Endothelial cell of umbilical vein (primary cell): ENCODE measurements at regions not wholly inside any gene's neighbourhood (a gene's known extent, or its start where the extent isn't known, plus 50 kb on each side); places are given as distances from the start of the nearest gene placed in this dataset.

Source experiments
- BruUV-seq: library from RNA; stranded (reverse); fragments of 400-500 nt; replicated peaks from 2 replicates; lab custom pipeline; 2021; lab: Mats Ljungman, UMichigan
- CTCF ChIA-PET: fragments of 300-600, 350-600 bp; sonication (Branson Sonifier 250); formaldehyde crosslinking; loops from one replicate; lab custom pipeline; 2021; ENCODE audit warnings: antibody characterized with exemption, inconsistent platforms; lab: Charles Lee
- POLR2A ChIA-PET: fragments of 300-600, 350-600 bp; sonication (Branson Sonifier 250); formaldehyde crosslinking; loops from one replicate; lab custom pipeline; 2021; ENCODE audit warnings: antibody characterized with exemption, inconsistent platforms; lab: Charles Lee
- DNase-seq: peaks from one replicate; pipeline ENCODE4 v3.0.0-alpha.2; 2011; ENCODE audit warnings: low read depth, low spot score
- FAIRE-seq: peaks from 2 replicates; lab custom pipeline; 2011; peaks lifted over from hg19 to GRCh38; lab: Jason Lieb, UNC
- H2AFZ ChIP-seq: 2 replicates; pipeline ENCODE4 v1.6.0; 2012; ENCODE audit warnings: low read depth, low read length, control low read depth, inconsistent platforms
- H3K27ac ChIP-seq: 2 replicates; pipeline ENCODE4 v1.5.1; 2011; ENCODE audit warnings: low read depth, mild to moderate bottlenecking, control low read depth, low read length, moderate library complexity; ENCODE audit not compliant: insufficient read depth
- H3K27me3 ChIP-seq, 2 experiments: 2 replicates each; pipeline versions ENCODE4 v1.6.0 to v1.6.1; 2011; ENCODE audit warnings: low read length in 2 of 2, mixed read lengths in 1 of 2; ENCODE audit not compliant: control insufficient read depth in 2 of 2, insufficient read depth in 2 of 2
- H3K36me3 ChIP-seq, 2 experiments: 2 replicates in 1 of 2; 3 replicates in 1 of 2; pipeline ENCODE4 v1.5.1; 2011; ENCODE audit warnings: low read length in 2 of 2, mild to moderate bottlenecking in 1 of 2, moderate library complexity in 1 of 2; ENCODE audit not compliant: control insufficient read depth in 2 of 2, insufficient read depth in 2 of 2; ENCODE audit errors: extremely low read depth in 1 of 2
- H3K4me1 ChIP-seq: 3 replicates; pipeline ENCODE4 v1.5.1; 2011; ENCODE audit warnings: mild to moderate bottlenecking, low read length; ENCODE audit not compliant: control insufficient read depth, insufficient read depth; ENCODE audit errors: extremely low read depth
- H3K4me2 ChIP-seq: 2 replicates; pipeline ENCODE4 v1.6.1; 2011; ENCODE audit warnings: low read length, control low read depth, mixed read lengths; ENCODE audit not compliant: insufficient read depth
- H3K4me3 ChIP-seq, 3 experiments: fragments of 200-600 bp in 1 of 3; sonication (generic), shearing (Covaris generic) in 1 of 3; replicated peaks in 1 of 3; 2 replicates each; pipeline ENCODE4 v1.5.1; 2011 to 2016; ENCODE audit warnings: control low read depth in 3 of 3, low read length in 3 of 3, mild to moderate bottlenecking in 2 of 3, inconsistent platforms in 1 of 3, low read depth in 1 of 3, moderate library complexity in 1 of 3; ENCODE audit not compliant: insufficient read depth in 1 of 3
- H3K79me2 ChIP-seq: 2 replicates; pipeline ENCODE4 v1.6.0; 2012; ENCODE audit warnings: low read length, inconsistent platforms; ENCODE audit not compliant: control insufficient read depth, insufficient read depth
- H3K9ac ChIP-seq: replicated peaks from 2 replicates; pipeline ENCODE3; 2011; ENCODE audit warnings: low read length, control low read depth; ENCODE audit not compliant: insufficient read depth; ENCODE audit errors: extremely low read depth
- H3K9me1 ChIP-seq: replicated peaks from 3 replicates; pipeline ENCODE4 v1.6.0; 2011; ENCODE audit warnings: mild to moderate bottlenecking, low read length; ENCODE audit not compliant: control insufficient read depth, insufficient read depth; ENCODE audit errors: extremely low read depth
- H3K9me3 ChIP-seq: replicated peaks from 2 replicates; pipeline ENCODE4 v1.5.1; 2012; ENCODE audit warnings: low read length, inconsistent platforms; ENCODE audit not compliant: control insufficient read depth, insufficient read depth
- H4K20me1 ChIP-seq: replicated peaks from 2 replicates; pipeline ENCODE3; 2011; ENCODE audit warnings: mild to moderate bottlenecking, low read length; ENCODE audit not compliant: control insufficient read depth, insufficient read depth; ENCODE audit errors: extremely low read depth
- EZH2 ChIP-seq: IDR thresholded peaks from 2 replicates; pipeline ENCODE4 v1.6.1; 2012; ENCODE audit warnings: borderline replicate concordance, low read depth, mild to moderate bottlenecking, moderate library complexity, low read length, inconsistent platforms; ENCODE audit not compliant: severe bottlenecking
- FOS ChIP-seq: IDR thresholded peaks from 2 replicates; pipeline ENCODE4 v1.6.1; 2011; ENCODE audit warnings: mild to moderate bottlenecking, low read length, moderate library complexity, borderline replicate concordance; ENCODE audit not compliant: insufficient read depth
- GATA2 ChIP-seq: IDR thresholded peaks from 2 replicates; pipeline ENCODE4 v1.7.0; 2011; ENCODE audit warnings: low read depth, mild to moderate bottlenecking, moderate library complexity, mixed read lengths, low read length; ENCODE audit not compliant: insufficient read length, insufficient read depth
- JUN ChIP-seq: IDR thresholded peaks from 2 replicates; pipeline ENCODE4 v1.6.1; 2011; ENCODE audit warnings: borderline replicate concordance, low read depth; ENCODE audit not compliant: insufficient read length, insufficient read depth
- MYC ChIP-seq: IDR thresholded peaks from one replicate; pipeline ENCODE4 v1.6.1; 2011; ENCODE audit warnings: mild to moderate bottlenecking, low read depth, low read length
- POLR2A ChIP-seq: IDR thresholded peaks from 2 replicates; pipeline ENCODE4 v1.6.1; 2012; ENCODE audit warnings: low read depth, mild to moderate bottlenecking, control low read depth, low read length
- POLR2AphosphoS5 ChIP-seq: IDR thresholded peaks from 2 replicates; pipeline ENCODE4 v1.6.1; 2012; ENCODE audit warnings: low read depth, mild to moderate bottlenecking, control low read depth, low read length, moderate library complexity; ENCODE audit not compliant: insufficient read depth
- dilution Hi-C: fragments of 300-500 bp; cut with MboI; formaldehyde crosslinking; loops from one replicate; pipeline ENCODE4 v1.15.0; 2019; ENCODE audit warnings: low sequenced_read_pairs; ENCODE audit not compliant: extremely low pct_ligation_motif_present
- intact Hi-C: fragments of 100-400 bp; cut with micrococcal nuclease; formaldehyde crosslinking; loops from one replicate; pipeline ENCODE4 v1.10.0; 2022
- TF ChIP-seq, protein P1 (sequence below), 2 donors: IDR thresholded peaks; 1 replicate in 1 of 2; 2 replicates in 1 of 2; pipeline ENCODE4 v1.5.1; 2011; ENCODE audit warnings: low read length in 2 of 2, mild to moderate bottlenecking in 2 of 2, moderate library complexity in 2 of 2, control low read depth in 1 of 2, inconsistent platforms in 1 of 2, low read depth in 1 of 2; ENCODE audit not compliant: insufficient read depth in 1 of 2; ENCODE audit errors: extremely low read depth in 1 of 2
- TF ChIP-seq, protein P2 (sequence below): IDR thresholded peaks from 2 replicates; pipeline ENCODE4 v1.6.1; 2011; ENCODE audit not compliant: insufficient read depth, insufficient read length

DNA sequence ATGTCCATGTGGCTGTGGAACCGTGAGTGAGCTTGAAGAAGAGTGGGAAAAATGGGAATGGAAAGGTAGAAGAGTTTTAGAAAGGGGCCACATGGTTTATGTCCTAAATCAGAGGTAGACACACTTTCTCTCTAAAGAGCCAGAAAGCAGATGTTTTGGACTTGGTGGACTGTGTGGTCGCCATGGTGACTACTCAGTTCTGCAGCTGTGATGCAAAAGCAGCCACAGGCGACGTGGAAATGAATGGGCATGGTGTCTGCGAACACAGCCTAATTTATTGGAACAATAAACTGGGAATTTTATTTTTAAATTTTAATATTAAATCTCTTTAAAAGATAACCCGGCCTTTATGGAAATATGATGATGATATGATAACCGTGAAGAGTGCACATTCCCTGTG, 386.0 kb upstream of the FAT1 start:
- H3K27ac ChIP-seq: no peak overlapping the region
- H3K4me1 ChIP-seq: no peaks in the 10 kb centered on the region
- no peak for TF ChIP-seq POLR2A
- no peak for TF ChIP-seq JUN
- TF ChIP-seq, protein P1, sequence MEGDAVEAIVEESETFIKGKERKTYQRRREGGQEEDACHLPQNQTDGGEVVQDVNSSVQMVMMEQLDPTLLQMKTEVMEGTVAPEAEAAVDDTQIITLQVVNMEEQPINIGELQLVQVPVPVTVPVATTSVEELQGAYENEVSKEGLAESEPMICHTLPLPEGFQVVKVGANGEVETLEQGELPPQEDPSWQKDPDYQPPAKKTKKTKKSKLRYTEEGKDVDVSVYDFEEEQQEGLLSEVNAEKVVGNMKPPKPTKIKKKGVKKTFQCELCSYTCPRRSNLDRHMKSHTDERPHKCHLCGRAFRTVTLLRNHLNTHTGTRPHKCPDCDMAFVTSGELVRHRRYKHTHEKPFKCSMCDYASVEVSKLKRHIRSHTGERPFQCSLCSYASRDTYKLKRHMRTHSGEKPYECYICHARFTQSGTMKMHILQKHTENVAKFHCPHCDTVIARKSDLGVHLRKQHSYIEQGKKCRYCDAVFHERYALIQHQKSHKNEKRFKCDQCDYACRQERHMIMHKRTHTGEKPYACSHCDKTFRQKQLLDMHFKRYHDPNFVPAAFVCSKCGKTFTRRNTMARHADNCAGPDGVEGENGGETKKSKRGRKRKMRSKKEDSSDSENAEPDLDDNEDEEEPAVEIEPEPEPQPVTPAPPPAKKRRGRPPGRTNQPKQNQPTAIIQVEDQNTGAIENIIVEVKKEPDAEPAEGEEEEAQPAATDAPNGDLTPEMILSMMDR (IDR thresholded peaks at IDR 0.05; ENCODE audit: extremely low read depth in 1 of 2, insufficient read depth in 1 of 2, low read depth in 1 of 2, low read length in 2 of 2): no peak
- TF ChIP-seq, protein P2, sequence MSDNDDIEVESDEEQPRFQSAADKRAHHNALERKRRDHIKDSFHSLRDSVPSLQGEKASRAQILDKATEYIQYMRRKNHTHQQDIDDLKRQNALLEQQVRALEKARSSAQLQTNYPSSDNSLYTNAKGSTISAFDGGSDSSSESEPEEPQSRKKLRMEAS: no peak
- POLR2A ChIA-PET: no interaction called here
- BruUV-seq: no TSS peak
- H3K79me2 ChIP-seq: no peaks in the 10 kb centered on the region
- no peaks in the 10 kb centered on the region for H3K27me3 ChIP-seq
- no peaks in the 10 kb centered on the region for H3K9me1 ChIP-seq
- intact Hi-C loops: no loop called here
- H3K9ac ChIP-seq: no peak overlapping the region
- no peak overlapping the region for H2AFZ ChIP-seq
- no peak overlapping the region for H3K4me2 ChIP-seq
- H3K4me3 ChIP-seq: no peak overlapping the region
- dilution Hi-C loops: no loop called here
- no peaks in the 10 kb centered on the region for H4K20me1 ChIP-seq
- H3K36me3 ChIP-seq: no peaks in the 10 kb centered on the region
- DNase-seq (no peak), FAIRE-seq (no peak)
- H3K9me3 ChIP-seq: peaks cover 7% of the 10 kb centered on the region
- CTCF ChIA-PET: no interaction called here

GRCh38 chr4:187118166-187118565, 394.5 kb upstream of the FAT1 start:
- CTCF ChIA-PET: no interaction called here
- POLR2A ChIA-PET: no interaction called here
- BruUV-seq: no TSS peak
- Histone ChIP-seq H3K27me3 (no peaks in the 10 kb centered on the region), H3K79me2 (no peaks in the 10 kb centered on the region), H3K9me3 (peaks cover 5% of the 10 kb centered on the region), H4K20me1 (no peaks in the 10 kb centered on the region), H3K4me2 (no peak overlapping the region), H3K9ac (no peak overlapping the region), H3K4me1 (no peaks in the 10 kb centered on the region), H3K9me1 (no peaks in the 10 kb centered on the region), H2AFZ (no peak overlapping the region), H3K4me3 (no peak overlapping the region), H3K36me3 (no peaks in the 10 kb centered on the region), H3K27ac (no peak overlapping the region)
- FAIRE-seq: no peak
- dilution Hi-C loops (no loop called here), intact Hi-C loops (no loop called here)
- DNase-seq: no peak
- TF ChIP-seq EZH2 (no peak), FOS (no peak), POLR2AphosphoS5 (no peak), POLR2A (no peak), MYC (no peak), JUN (no peak), GATA2 (no peak)
- TF ChIP-seq, protein P2: no peak
- TF ChIP-seq, protein P1 (IDR thresholded peaks at IDR 0.05; ENCODE audit: extremely low read depth in 1 of 2, insufficient read depth in 1 of 2, low read depth in 1 of 2, low read length in 2 of 2): no peak
